ENCODE measurements at regions not wholly inside any gene's neighbourhood (a gene's known extent, or its start where the extent isn't known, plus 50 kb on each side); places are given as distances from the start of the nearest gene placed in this dataset.

GRCh38 chr2:21314322-21314835 lies 190.6 kb downstream of the TDRD15 start:
- intact Hi-C loops (cut with DNase I): no loop called here
- no peak for DNase-seq
- ATAC-seq (ENCODE audit: poor library complexity): no peak

- intact Hi-C loops (cut with DNase I): loop anchor here (5.0 kb wide), 1 partner anchor 275 kb away; the partner anchor contains the start of gene APOB
- ATAC-seq (ENCODE audit: poor library complexity) (peak; percentile 84), DNase-seq (peak; percentile 51)
Measured at GRCh38 chr2:21317131-21317530, 193.4 kb downstream of the TDRD15 start.

GRCh38 chr2:21318263-21318662 lies 194.5 kb downstream of the TDRD15 start:
- intact Hi-C loops (cut with DNase I): loop anchor here (5.0 kb wide), 1 partner anchor 276 kb away; the partner anchor contains the start of gene APOB

GRCh38 chr2:21326152-21326551 lies 202.4 kb downstream of the TDRD15 start:
- DNase-seq (no peak), ATAC-seq (ENCODE audit: poor library complexity) (no peak)
- intact Hi-C loops (cut with DNase I): no loop called here

More at GRCh38 chr2:21318263-21318662, 194.5 kb downstream of the TDRD15 start:
- DNase-seq (no peak), ATAC-seq (ENCODE audit: poor library complexity) (no peak)

- no peak for ATAC-seq (ENCODE audit: poor library complexity)
- no peak for DNase-seq
- intact Hi-C loops (cut with DNase I): no loop called here
Measured at GRCh38 chr2:21328177-21328576, 204.4 kb downstream of the TDRD15 start.

GRCh38 chr2:21330786-21331391 lies 207.1 kb downstream of the TDRD15 start:
- DNase-seq (no peak), ATAC-seq (ENCODE audit: poor library complexity) (no peak)
- intact Hi-C loops (cut with DNase I): no loop called here

- ATAC-seq (ENCODE audit: poor library complexity) (no peak), DNase-seq (no peak)
- intact Hi-C loops (cut with DNase I): no loop called here
Measured at GRCh38 chr2:21331625-21332370, 208.0 kb downstream of the TDRD15 start.

GRCh38 chr2:21332993-21333625 lies 209.3 kb downstream of the TDRD15 start:
- intact Hi-C loops (cut with DNase I): no loop called here
- ATAC-seq (ENCODE audit: poor library complexity): no peak
- DNase-seq: no peak

- ATAC-seq (ENCODE audit: poor library complexity) (no peak), DNase-seq (no peak)
- intact Hi-C loops (cut with DNase I): no loop called here
Measured at GRCh38 chr2:21333684-21334083, 209.9 kb downstream of the TDRD15 start.

- no peak for DNase-seq
- intact Hi-C loops (cut with DNase I): no loop called here
- ATAC-seq (ENCODE audit: poor library complexity): no peak
Measured at GRCh38 chr2:21346984-21347383, 223.2 kb downstream of the TDRD15 start.

- DNase-seq (no peak), ATAC-seq (ENCODE audit: poor library complexity) (no peak)
- intact Hi-C loops (cut with DNase I): no loop called here
Measured at GRCh38 chr2:21353879-21354679, 230.3 kb downstream of the TDRD15 start.

GRCh38 chr2:21356086-21356856 lies 232.5 kb downstream of the TDRD15 start:
- ATAC-seq (ENCODE audit: poor library complexity): no peak
- intact Hi-C loops (cut with DNase I): no loop called here

GRCh38 chr2:21356857-21357255 lies 233.1 kb downstream of the TDRD15 start:
- intact Hi-C loops (cut with DNase I): no loop called here
- DNase-seq: no peak
- no peak for ATAC-seq (ENCODE audit: poor library complexity)

More at GRCh38 chr2:21356086-21356856, 232.5 kb downstream of the TDRD15 start:
- DNase-seq: no peak

- intact Hi-C loops (cut with DNase I): no loop called here
- DNase-seq (no peak), ATAC-seq (ENCODE audit: poor library complexity) (no peak)
Measured at GRCh38 chr2:21358976-21359375, 235.2 kb downstream of the TDRD15 start.

GRCh38 chr2:21361384-21361783 lies 237.6 kb downstream of the TDRD15 start:
- intact Hi-C loops (cut with DNase I): no loop called here
- DNase-seq (no peak), ATAC-seq (ENCODE audit: poor library complexity) (no peak)

- no peak for ATAC-seq (ENCODE audit: poor library complexity)
- no peak for DNase-seq
- intact Hi-C loops (cut with DNase I): no loop called here
Measured at GRCh38 chr2:21361957-21362486, 238.3 kb downstream of the TDRD15 start.

- DNase-seq (no peak), ATAC-seq (ENCODE audit: poor library complexity) (no peak)
- intact Hi-C loops (cut with DNase I): no loop called here
Measured at GRCh38 chr2:21363364-21363763, 239.6 kb downstream of the TDRD15 start.

- DNase-seq (no peak), ATAC-seq (ENCODE audit: poor library complexity) (no peak)
- intact Hi-C loops (cut with DNase I): no loop called here
Measured at GRCh38 chr2:21367421-21367820, 243.7 kb downstream of the TDRD15 start.

Measured in Right ventricle myocardium superior (tissue), 1 donor.